H9 (cell line): ENCODE measurements at regions not wholly inside any gene's neighbourhood (a gene's known extent, or its start where the extent isn't known, plus 50 kb on each side); places are given as distances from the start of the nearest gene placed in this dataset.

Experiments used
- DNase-seq: peaks from one replicate; pipeline ENCODE4 v3.0.0-alpha.2; 2017
- H2AFZ ChIP-seq: one replicate; pipeline ENCODE4 v1.6.1; 2013; ENCODE audit warnings: mild to moderate bottlenecking, low read length, control low read depth, moderate library complexity
- H2AK5ac ChIP-seq: 2 replicates; pipeline ENCODE4 v1.6.1; 2013; ENCODE audit warnings: low read length, control low read depth, mixed read lengths; ENCODE audit not compliant: insufficient read length
- H2BK120ac ChIP-seq: one replicate; pipeline ENCODE4 v1.6.1; 2013; ENCODE audit warnings: low read depth, mild to moderate bottlenecking, low read length, control low read depth, inconsistent platforms; ENCODE audit not compliant: poor library complexity, severe bottlenecking
- H2BK12ac ChIP-seq: 2 replicates; pipeline ENCODE4 v1.6.1; 2013; ENCODE audit warnings: low read length, control low read depth, mixed read lengths, low read depth; ENCODE audit not compliant: insufficient read length
- H2BK15ac ChIP-seq: 2 replicates; pipeline ENCODE4 v1.6.1; 2013; ENCODE audit warnings: low read depth, low read length, control low read depth
- H2BK20ac ChIP-seq: one replicate; pipeline ENCODE4 v1.6.1; 2013; ENCODE audit warnings: low read depth, mild to moderate bottlenecking, low read length, control low read depth, inconsistent platforms; ENCODE audit not compliant: poor library complexity, severe bottlenecking
- H2BK5ac ChIP-seq: 2 replicates; pipeline ENCODE4 v1.6.1; 2013; ENCODE audit warnings: low read length, control low read depth, mixed read lengths; ENCODE audit not compliant: insufficient read length
- H3K14ac ChIP-seq: 2 replicates; pipeline ENCODE4 v1.6.1; 2013; ENCODE audit warnings: low read length, control low read depth; ENCODE audit not compliant: insufficient read depth
- H3K18ac ChIP-seq: 2 replicates; pipeline ENCODE4 v1.6.1; 2013; ENCODE audit warnings: low read depth, mild to moderate bottlenecking, mixed read lengths, low read length, control low read depth; ENCODE audit not compliant: insufficient read length
- H3K23ac ChIP-seq: 2 replicates; pipeline ENCODE4 v1.6.1; 2013; ENCODE audit warnings: low read length, control low read depth, mixed read lengths, low read depth; ENCODE audit not compliant: insufficient read length
- H3K23me2 ChIP-seq: 2 replicates; pipeline ENCODE4 v1.6.1; 2013; ENCODE audit warnings: low read depth, mild to moderate bottlenecking, mixed read lengths, low read length, control low read depth; ENCODE audit not compliant: insufficient read length, poor library complexity, severe bottlenecking
- H3K27ac ChIP-seq: 2 replicates; pipeline ENCODE4 v1.5.1; 2013; ENCODE audit warnings: low read length, control low read depth, mixed read lengths, low read depth; ENCODE audit not compliant: insufficient read length
- H3K27me3 ChIP-seq: 2 replicates; pipeline ENCODE4 v1.6.1; 2013; ENCODE audit warnings: low read length, control low read depth, inconsistent platforms; ENCODE audit not compliant: insufficient read depth
- H3K4ac ChIP-seq: 2 replicates; pipeline ENCODE4 v1.6.1; 2013; ENCODE audit warnings: low read depth, mild to moderate bottlenecking, control low read depth, inconsistent platforms, low read length, moderate library complexity
- H3K4me1 ChIP-seq: 2 replicates; pipeline ENCODE4 v1.6.1; 2013; ENCODE audit warnings: low read length, control low read depth, inconsistent platforms; ENCODE audit not compliant: insufficient read depth
- H3K4me2 ChIP-seq: 2 replicates; pipeline ENCODE4 v1.6.1; 2013; ENCODE audit warnings: low read length, control low read depth, mixed read lengths; ENCODE audit not compliant: insufficient read length, insufficient read depth
- H3K56ac ChIP-seq: 2 replicates; pipeline ENCODE4 v1.6.1; 2013; ENCODE audit warnings: low read depth, mild to moderate bottlenecking, mixed read lengths, low read length, control low read depth; ENCODE audit not compliant: insufficient read length
- H3K79me1 ChIP-seq: 2 replicates; pipeline ENCODE4 v1.6.1; 2013; ENCODE audit warnings: low read depth, mild to moderate bottlenecking, moderate library complexity, low read length, control low read depth, inconsistent platforms; ENCODE audit not compliant: insufficient read depth, poor library complexity, severe bottlenecking
- H3K79me2 ChIP-seq: 2 replicates; pipeline ENCODE4 v1.6.1; 2013; ENCODE audit warnings: low read length, control low read depth, inconsistent platforms; ENCODE audit not compliant: insufficient read depth
- H3K9ac ChIP-seq: 2 replicates; pipeline ENCODE4 v1.6.1; 2013; ENCODE audit warnings: low read length, control low read depth, mixed read lengths; ENCODE audit not compliant: insufficient read length; ENCODE audit errors: extremely low read depth
- H3K9me3 ChIP-seq: one replicate; pipeline ENCODE4 v1.6.1; 2013; ENCODE audit warnings: low read depth, low read length, inconsistent platforms; ENCODE audit not compliant: control insufficient read depth
- H3T11ph ChIP-seq: one replicate; pipeline ENCODE4 v1.6.1; 2013; ENCODE audit warnings: mild to moderate bottlenecking, low read length, control low read depth, inconsistent platforms
- H4K20me1 ChIP-seq: one replicate; pipeline ENCODE4 v1.6.1; 2013; ENCODE audit not compliant: control insufficient read depth, insufficient read length, insufficient read depth
- H4K5ac ChIP-seq: 2 replicates; pipeline ENCODE4 v1.6.1; 2013; ENCODE audit warnings: low read depth, mild to moderate bottlenecking, mixed read lengths, low read length, control low read depth; ENCODE audit not compliant: insufficient read length
- H4K8ac ChIP-seq: replicated peaks from 2 replicates; pipeline ENCODE4 v1.6.1; 2013; ENCODE audit warnings: low read length, control low read depth, mixed read lengths, low read depth; ENCODE audit not compliant: insufficient read length
- H4K91ac ChIP-seq: 2 replicates; pipeline ENCODE4 v1.6.1; 2013; ENCODE audit warnings: low read depth, mild to moderate bottlenecking, moderate library complexity, mixed read lengths, low read length, control low read depth; ENCODE audit not compliant: insufficient read length
- H3K27ac Mint-ChIP-seq, 3 experiments: 2 replicates in 2 of 3; 3 replicates in 1 of 3; pipeline ENCODE4 v1.8.0; 2020 to 2021; ENCODE audit warnings: mixed read lengths in 3 of 3, mild to moderate bottlenecking in 1 of 3, moderate library complexity in 1 of 3
- H3K27me3 Mint-ChIP-seq: 2 replicates; pipeline ENCODE4 v1.8.0; 2021; ENCODE audit warnings: low read depth, mild to moderate bottlenecking, moderate library complexity, mixed read lengths
- H3K36me3 Mint-ChIP-seq, 3 experiments: 2 replicates in 2 of 3; 3 replicates in 1 of 3; pipeline ENCODE4 v1.8.0; 2020 to 2021; ENCODE audit warnings: low read depth in 3 of 3, mixed read lengths in 3 of 3; ENCODE audit not compliant: insufficient read depth in 1 of 3
- H3K4me1 Mint-ChIP-seq, 2 experiments: 2 replicates each; pipeline ENCODE4 v1.8.0; 2020; ENCODE audit warnings: mixed read lengths in 2 of 2
- H3K4me3 Mint-ChIP-seq, 2 experiments: 2 replicates in 1 of 2; 3 replicates in 1 of 2; pipeline ENCODE4 v1.8.0; 2020 to 2021; ENCODE audit warnings: mild to moderate bottlenecking in 2 of 2, mixed read lengths in 2 of 2, moderate library complexity in 1 of 2
- H3K9me3 Mint-ChIP-seq, 2 experiments: 2 replicates in 1 of 2; 3 replicates in 1 of 2; pipeline ENCODE4 v1.8.0; 2020; ENCODE audit warnings: mild to moderate bottlenecking in 2 of 2, mixed read lengths in 2 of 2, moderate library complexity in 1 of 2
- WGBS: extraction: QIAGEN DNeasy Blood & Tissue Kit; methylation state at CpG from one replicate; pipeline ENCODE4 v1.1.7; 2013; ENCODE audit warnings: missing lambda C conversion rate, low lambda C conversion rate, mixed read lengths; ENCODE audit not compliant: insufficient read length; ENCODE audit errors: extremely low coverage; 5-methylcytosine and 5-hydroxymethylcytosine counted together
- TF ChIP-seq, protein P1 (sequence below): fragments of 200-600 bp; sonication (generic); conservative IDR thresholded peaks from 3 replicates; pipeline ENCODE4 v1.8.0; 2021; ENCODE audit warnings: antibody characterized with exemption, mild to moderate bottlenecking

DNA sequence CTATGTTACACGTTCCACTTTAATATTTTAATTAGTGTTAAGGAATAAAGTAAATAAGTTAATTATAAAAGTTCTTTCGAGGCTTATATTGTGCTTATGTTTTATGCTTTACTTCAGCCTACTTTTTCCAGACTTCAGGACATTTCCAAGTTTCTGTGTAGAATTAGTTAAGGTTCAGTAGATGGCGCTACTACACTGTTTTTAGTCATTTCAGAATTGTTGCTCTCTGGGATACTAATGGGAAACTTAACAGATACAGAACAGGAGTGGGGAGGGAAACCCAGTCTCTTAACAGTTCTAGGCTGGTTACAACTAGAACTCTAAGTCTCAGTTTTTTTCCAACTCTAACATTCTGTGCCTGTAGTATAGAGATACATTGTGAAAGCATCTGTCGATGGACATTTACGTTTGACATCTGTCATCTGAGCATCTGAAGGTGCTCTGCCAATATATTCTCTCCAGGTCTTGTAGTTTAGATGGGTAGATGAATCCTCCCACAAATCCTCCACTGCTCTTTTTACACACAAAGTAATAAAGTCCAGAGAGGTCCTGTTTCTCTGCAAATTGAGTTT, 56.8 kb upstream of the FAM171A1 start:
- H2BK20ac ChIP-seq, result no peak overlapping the region
- H3K23ac ChIP-seq, result no peak overlapping the region
- H4K8ac ChIP-seq, result no peak overlapping the region
- no peaks in the 10 kb centered on the region for H4K20me1 ChIP-seq
- no peaks in the 10 kb centered on the region for H3K79me1 ChIP-seq
- no peaks in the 10 kb centered on the region for H3K27me3 ChIP-seq
- no peak overlapping the region for H3K4me3 Mint-ChIP-seq
- no peak overlapping the region for H3K4me2 ChIP-seq
- H3T11ph ChIP-seq, result no peak overlapping the region
- H2AFZ ChIP-seq, result no peak overlapping the region
- no peaks in the 10 kb centered on the region for H3K9me3 ChIP-seq
- H2AK5ac ChIP-seq, result no peak overlapping the region
- no peak overlapping the region for H4K5ac ChIP-seq
- H3K4me1 Mint-ChIP-seq, result no peaks in the 10 kb centered on the region
- no peak overlapping the region for H4K91ac ChIP-seq
- no peaks in the 10 kb centered on the region for H3K79me2 ChIP-seq
- no CpG with 5 or more reads among the region's 5 CpGs for WGBS
- TF ChIP-seq, protein P1, sequence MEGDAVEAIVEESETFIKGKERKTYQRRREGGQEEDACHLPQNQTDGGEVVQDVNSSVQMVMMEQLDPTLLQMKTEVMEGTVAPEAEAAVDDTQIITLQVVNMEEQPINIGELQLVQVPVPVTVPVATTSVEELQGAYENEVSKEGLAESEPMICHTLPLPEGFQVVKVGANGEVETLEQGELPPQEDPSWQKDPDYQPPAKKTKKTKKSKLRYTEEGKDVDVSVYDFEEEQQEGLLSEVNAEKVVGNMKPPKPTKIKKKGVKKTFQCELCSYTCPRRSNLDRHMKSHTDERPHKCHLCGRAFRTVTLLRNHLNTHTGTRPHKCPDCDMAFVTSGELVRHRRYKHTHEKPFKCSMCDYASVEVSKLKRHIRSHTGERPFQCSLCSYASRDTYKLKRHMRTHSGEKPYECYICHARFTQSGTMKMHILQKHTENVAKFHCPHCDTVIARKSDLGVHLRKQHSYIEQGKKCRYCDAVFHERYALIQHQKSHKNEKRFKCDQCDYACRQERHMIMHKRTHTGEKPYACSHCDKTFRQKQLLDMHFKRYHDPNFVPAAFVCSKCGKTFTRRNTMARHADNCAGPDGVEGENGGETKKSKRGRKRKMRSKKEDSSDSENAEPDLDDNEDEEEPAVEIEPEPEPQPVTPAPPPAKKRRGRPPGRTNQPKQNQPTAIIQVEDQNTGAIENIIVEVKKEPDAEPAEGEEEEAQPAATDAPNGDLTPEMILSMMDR, result peak; percentile 82
- no peak overlapping the region for H2BK12ac ChIP-seq
- no peaks in the 10 kb centered on the region for H3K23me2 ChIP-seq
- H3K9ac ChIP-seq, result no peak overlapping the region
- no peak overlapping the region for H3K56ac ChIP-seq
- H3K27ac Mint-ChIP-seq, result no peak overlapping the region
- no peak overlapping the region for H2BK15ac ChIP-seq
- no peaks in the 10 kb centered on the region for H3K9me3 Mint-ChIP-seq
- no peaks in the 10 kb centered on the region for H3K36me3 Mint-ChIP-seq
- H2BK120ac ChIP-seq, result no peak overlapping the region
- no peak overlapping the region for H3K4ac ChIP-seq
- no peak overlapping the region for H3K27ac ChIP-seq
- no peak for DNase-seq
- H2BK5ac ChIP-seq, result no peak overlapping the region
- H3K14ac ChIP-seq, result no peak overlapping the region
- H3K18ac ChIP-seq, result no peak overlapping the region
- peaks cover 4% of the 10 kb centered on the region for H3K27me3 Mint-ChIP-seq
- H3K4me1 ChIP-seq, result no peaks in the 10 kb centered on the region
